WERI-Rb-1 (cell line): ENCODE measurements at regions not wholly inside any gene's neighbourhood (a gene's known extent, or its start where the extent isn't known, plus 50 kb on each side); places are given as distances from the start of the nearest gene placed in this dataset.

Source experiments
- DNase-seq: peaks from one replicate; pipeline ENCODE4 v3.0.0-alpha.2; 2020
- H3K27ac ChIP-seq: fragments of 250-450 bp; sonication (Bioruptor Pico); 2 replicates; pipeline ENCODE4 v1.5.1; 2020; ENCODE audit warnings: mild to moderate bottlenecking, moderate library complexity
- H3K27me3 ChIP-seq: fragments of 250-450 bp; sonication (Bioruptor Pico); 2 replicates; pipeline ENCODE4 v1.5.1; 2021; ENCODE audit warnings: mild to moderate bottlenecking, low read depth, moderate library complexity; ENCODE audit not compliant: insufficient read depth, severe bottlenecking
- H3K36me3 ChIP-seq: fragments of 250-450 bp; sonication (Bioruptor Pico); 2 replicates; pipeline ENCODE4 v1.5.1; 2020; ENCODE audit warnings: mild to moderate bottlenecking, moderate library complexity
- H3K4me3 ChIP-seq: 2 replicates; pipeline ENCODE4 v1.5.1; 2011; ENCODE audit warnings: low read depth, mild to moderate bottlenecking, control low read depth, low read length
- H3K9me3 ChIP-seq: fragments of 250-450 bp; sonication (Bioruptor Pico); 2 replicates; pipeline ENCODE4 v1.5.1; 2021; ENCODE audit warnings: mild to moderate bottlenecking, moderate library complexity; ENCODE audit not compliant: severe bottlenecking
- CTCF ChIP-seq: IDR thresholded peaks from 2 replicates; pipeline ENCODE4 v1.5.1; 2011; ENCODE audit warnings: low read depth, mild to moderate bottlenecking, control low read depth, inconsistent platforms, low read length

- H3K36me3 ChIP-seq = no peaks in the 10 kb centered on the region
- no peak overlapping the region for H3K27ac ChIP-seq
- no peak for DNase-seq
- no peak overlapping the region for H3K4me3 ChIP-seq
- H3K27me3 ChIP-seq = no peaks in the 10 kb centered on the region
- no peaks in the 10 kb centered on the region for H3K9me3 ChIP-seq
- no peak for TF ChIP-seq CTCF
Observed at GRCh38 chr13:50400035-50400726, 384.9 kb downstream of the KCNRG start.

GRCh38 chr13:50401049-50401505 lies 385.8 kb downstream of the KCNRG start:
- Histone ChIP-seq H3K36me3 (no peaks in the 10 kb centered on the region), H3K4me3 (no peak overlapping the region), H3K27me3 (no peaks in the 10 kb centered on the region), H3K9me3 (no peaks in the 10 kb centered on the region), H3K27ac (peak overlapping the region; percentile 20; the same call in 1 of the 2 replicates)
- TF ChIP-seq CTCF = no peak
- DNase-seq = peak; percentile 20

- no peak for TF ChIP-seq CTCF
- no peaks in the 10 kb centered on the region for H3K36me3 ChIP-seq
- no peak for DNase-seq
- H3K4me3 ChIP-seq = no peak overlapping the region
- no peaks in the 10 kb centered on the region for H3K27me3 ChIP-seq
- H3K9me3 ChIP-seq = no peaks in the 10 kb centered on the region
- H3K27ac ChIP-seq = no peak overlapping the region
Observed at GRCh38 chr13:50401721-50402465, 386.6 kb downstream of the KCNRG start.

GRCh38 chr13:50403311-50403710 lies 388.1 kb downstream of the KCNRG start:
- no peak for DNase-seq
- H3K9me3 ChIP-seq = no peaks in the 10 kb centered on the region
- no peak overlapping the region for H3K27ac ChIP-seq
- no peak for TF ChIP-seq CTCF
- H3K36me3 ChIP-seq = no peaks in the 10 kb centered on the region
- no peak overlapping the region for H3K4me3 ChIP-seq
- no peaks in the 10 kb centered on the region for H3K27me3 ChIP-seq

- no peak overlapping the region for H3K4me3 ChIP-seq
- TF ChIP-seq CTCF = no peak
- H3K27me3 ChIP-seq = no peaks in the 10 kb centered on the region
- no peak overlapping the region for H3K27ac ChIP-seq
- DNase-seq = no peak
- no peaks in the 10 kb centered on the region for H3K36me3 ChIP-seq
- no peaks in the 10 kb centered on the region for H3K9me3 ChIP-seq
Observed at GRCh38 chr13:50404116-50404515, 388.9 kb downstream of the KCNRG start.
